A549 (cell line): ENCODE measurements at regions not wholly inside any gene's neighbourhood (a gene's known extent, or its start where the extent isn't known, plus 50 kb on each side); places are given as distances from the start of the nearest gene placed in this dataset.

ENCODE experiments used
- ATAC-seq, 2 experiments: fragments of 200-7000 bp in 1 of 2; fragments of >200 bp in 1 of 2; cut with Nextera tagmentation in 1 of 2; cut with Tn5 transposase in 1 of 2; 3 replicates each; pipeline versions ENCODE4 v1.8.0 to v1.9.1; 2018 to 2020; ENCODE audit warnings: mild to moderate bottlenecking in 1 of 2, moderate library complexity in 1 of 2
- CTCF ChIA-PET: fragments of 300-600 bp; sonication (Branson Sonifier 250); formaldehyde crosslinking; extraction: SDS; loops from one replicate; lab custom pipeline; 2021; ENCODE audit warnings: antibody characterized with exemption, inconsistent platforms; lab: Yijun Ruan, JAX
- POLR2A ChIA-PET: fragments of 350-600 bp; formaldehyde crosslinking; extraction: SDS; loops from one replicate; lab custom pipeline; 2021; ENCODE audit warnings: antibody characterized with exemption, inconsistent platforms; lab: Yijun Ruan, JAX
- DNase-seq, 2 experiments: peaks; one replicate each; pipeline versions ENCODE4 v3.0.0 to v3.0.0-alpha.2; 2011 to 2016; ENCODE audit warnings: low read depth in 1 of 2, low spot score in 1 of 2
- FAIRE-seq: peaks from 2 replicates; lab custom pipeline; 2011; peaks lifted over from hg19 to GRCh38; lab: Jason Lieb, UNC
- H3K27ac ChIP-seq, 2 experiments: fragments of >200 bp; sonication (Bioruptor Twin); formaldehyde crosslinking; 3 replicates each; pipeline ENCODE4 v1.5.1; 2016 to 2017
- H3K4me1 ChIP-seq: fragments of >200 bp; sonication (Bioruptor Twin); formaldehyde crosslinking; 3 replicates; pipeline ENCODE4 v1.6.1; 2016
- H3K4me2 ChIP-seq: fragments of >200 bp; sonication (Bioruptor Twin); formaldehyde crosslinking; 3 replicates; pipeline ENCODE4 v1.6.1; 2016
- H3K4me3 ChIP-seq: fragments of >200 bp; sonication (Bioruptor Twin); formaldehyde crosslinking; 3 replicates; pipeline ENCODE4 v1.5.1; 2016
- H3K9me3 ChIP-seq: fragments of >200 bp; sonication (Bioruptor Twin); formaldehyde crosslinking; 3 replicates; pipeline ENCODE4 v1.6.1; 2016
- BHLHE40 ChIP-seq: IDR thresholded peaks from 2 replicates; pipeline ENCODE4 v1.6.1; 2012; ENCODE audit warnings: low read depth, low read length, inconsistent platforms
- CBX2 ChIP-seq: fragments of 200-600 bp; sonication (generic); IDR thresholded peaks from 2 replicates; pipeline ENCODE4 v1.6.1; 2016; ENCODE audit warnings: low read depth, mild to moderate bottlenecking, borderline replicate concordance
- CEBPB ChIP-seq, 2 experiments: fragments of >200 bp in 1 of 2; sonication (Bioruptor Twin) in 1 of 2; formaldehyde crosslinking in 1 of 2; IDR thresholded peaks; 2 replicates each; pipeline ENCODE4 v1.6.1; 2012 to 2016
- EHF ChIP-seq: fragments of 250-450 bp; sonication (Bioruptor Pico); IDR thresholded peaks from 2 replicates; pipeline ENCODE4 v1.5.0; 2020; ENCODE audit warnings: mild to moderate bottlenecking
- EP300 ChIP-seq, 2 experiments: fragments of >200 bp; sonication (Bioruptor Twin); formaldehyde crosslinking; IDR thresholded peaks; 2 replicates in 1 of 2; 3 replicates in 1 of 2; pipeline ENCODE4 v1.6.1; 2016 to 2017
- FOXS1 ChIP-seq: fragments of 250-450 bp; sonication (Bioruptor Pico); IDR thresholded peaks from 2 replicates; pipeline ENCODE4 v1.5.0; 2020; ENCODE audit warnings: mild to moderate bottlenecking, moderate library complexity
- HDAC2 ChIP-seq: fragments of 200-600 bp; sonication (generic); IDR thresholded peaks from 2 replicates; pipeline ENCODE4 v1.6.1; 2016
- HEYL ChIP-seq: fragments of 250-450 bp; sonication (Bioruptor Pico); IDR thresholded peaks from 2 replicates; pipeline ENCODE4 v1.8.0; 2021; ENCODE audit warnings: mild to moderate bottlenecking, moderate library complexity
- HOXA7 ChIP-seq: fragments of 250-450 bp; sonication (Bioruptor Pico); IDR thresholded peaks from 2 replicates; pipeline ENCODE4 v1.5.0; 2020; ENCODE audit warnings: mild to moderate bottlenecking, moderate library complexity
- HOXB13 ChIP-seq: fragments of 250-450 bp; sonication (Bioruptor Pico); IDR thresholded peaks from 2 replicates; pipeline ENCODE4 v1.5.0; 2020; ENCODE audit warnings: low read depth, mild to moderate bottlenecking, moderate library complexity
- JUNB ChIP-seq: fragments of >200 bp; sonication (Bioruptor Twin); formaldehyde crosslinking; IDR thresholded peaks from 2 replicates; pipeline ENCODE4 v1.6.1; 2016
- KDM1A ChIP-seq: fragments of 200-600 bp; sonication (generic); IDR thresholded peaks from 2 replicates; pipeline ENCODE4 v1.6.1; 2016; ENCODE audit warnings: low read depth, mild to moderate bottlenecking
- KDM5A ChIP-seq: fragments of 200-600 bp; sonication (generic); IDR thresholded peaks from 2 replicates; pipeline ENCODE4 v1.6.1; 2016; ENCODE audit warnings: antibody characterized with exemption, mild to moderate bottlenecking
- RCOR1 ChIP-seq: fragments of 150-350 bp; IDR thresholded peaks from 2 replicates; pipeline ENCODE4 v1.6.1; 2014; ENCODE audit warnings: antibody characterized with exemption, low read length, low read depth
- RFX5 ChIP-seq: fragments of 450-650 bp; IDR thresholded peaks from 2 replicates; pipeline ENCODE4 v1.7.1; 2014; ENCODE audit warnings: antibody characterized with exemption, mild to moderate bottlenecking, moderate library complexity
- SREBF2 ChIP-seq: fragments of 450-650 bp; IDR thresholded peaks from 2 replicates; pipeline ENCODE4 v1.6.1; 2014; ENCODE audit warnings: mild to moderate bottlenecking, moderate library complexity
- TFCP2L1 ChIP-seq: fragments of 250-450 bp; sonication (Bioruptor Pico); IDR thresholded peaks from 2 replicates; pipeline ENCODE4 v1.5.0; 2021; ENCODE audit warnings: mild to moderate bottlenecking
- ZNF302 ChIP-seq: fragments of 250-450 bp; sonication (Bioruptor Pico); IDR thresholded peaks from 2 replicates; pipeline ENCODE4 v1.9.0; 2021; ENCODE audit warnings: inconsistent platforms, mild to moderate bottlenecking, moderate library complexity
- WGBS: methylation state at CpG from one replicate; pipeline ENCODE4 v1.1.6; 2017; ENCODE audit errors: missing lambda C conversion rate; 5-methylcytosine and 5-hydroxymethylcytosine counted together
- TF ChIP-seq, protein P1 (sequence below): fragments of >200 bp; sonication (Bioruptor Twin); formaldehyde crosslinking; IDR thresholded peaks from 3 replicates; pipeline ENCODE4 v1.6.1; 2016
- TF ChIP-seq, protein P2 (sequence below): IDR thresholded peaks from 2 replicates; pipeline ENCODE4 v1.6.1; 2012
- TF ChIP-seq, protein P3 (sequence below): fragments of 150-350 bp; IDR thresholded peaks from 2 replicates; pipeline ENCODE4 v1.6.1; 2014; ENCODE audit warnings: low read depth, mild to moderate bottlenecking, low read length
- TF ChIP-seq, protein P4 (sequence below): fragments of 450-650 bp; IDR thresholded peaks from 2 replicates; pipeline ENCODE4 v1.6.1; 2014; ENCODE audit warnings: antibody characterized with exemption

DNA sequence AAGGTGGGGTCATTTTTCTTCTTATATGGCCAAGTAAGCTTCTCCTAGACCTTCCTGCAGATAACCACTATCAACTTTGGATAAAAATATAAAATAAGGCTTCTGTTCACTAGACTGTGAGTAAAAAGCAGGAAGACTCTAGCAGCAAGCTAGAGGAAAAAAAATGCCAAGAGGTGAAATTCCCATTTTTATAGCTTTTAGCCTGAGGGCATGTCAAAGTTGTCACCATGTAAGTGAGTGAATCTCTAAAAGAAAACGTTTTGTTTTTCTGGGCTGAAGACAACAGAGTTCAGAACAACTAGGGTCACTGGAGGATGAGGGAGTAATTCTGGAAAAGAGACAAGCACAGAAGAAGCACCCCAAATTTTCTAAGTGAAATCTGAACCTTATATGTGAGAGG is 143.9 kb upstream of the DIO3 start:
- CTCF ChIA-PET = no interaction called here
- TF ChIP-seq EP300 (IDR thresholded peaks at IDR 0.05) = no peak
- TF ChIP-seq BHLHE40 = no peak
- no peak for TF ChIP-seq ZNF302
- no peak for TF ChIP-seq CEBPB (IDR thresholded peaks at IDR 0.05)
- TF ChIP-seq HEYL (CRISPR knock-in tag) = no peak
- TF ChIP-seq, protein P1, sequence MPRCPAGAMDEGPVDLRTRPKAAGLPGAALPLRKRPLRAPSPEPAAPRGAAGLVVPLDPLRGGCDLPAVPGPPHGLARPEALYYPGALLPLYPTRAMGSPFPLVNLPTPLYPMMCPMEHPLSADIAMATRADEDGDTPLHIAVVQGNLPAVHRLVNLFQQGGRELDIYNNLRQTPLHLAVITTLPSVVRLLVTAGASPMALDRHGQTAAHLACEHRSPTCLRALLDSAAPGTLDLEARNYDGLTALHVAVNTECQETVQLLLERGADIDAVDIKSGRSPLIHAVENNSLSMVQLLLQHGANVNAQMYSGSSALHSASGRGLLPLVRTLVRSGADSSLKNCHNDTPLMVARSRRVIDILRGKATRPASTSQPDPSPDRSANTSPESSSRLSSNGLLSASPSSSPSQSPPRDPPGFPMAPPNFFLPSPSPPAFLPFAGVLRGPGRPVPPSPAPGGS = no peak
- FAIRE-seq (no peak), DNase-seq (no peak), ATAC-seq (no peak)
- POLR2A ChIA-PET = no interaction called here
- Histone ChIP-seq H3K4me3 (no peak overlapping the region), H3K4me1 (peaks cover 9% of the 10 kb centered on the region), H3K9me3 (peaks cover 14% of the 10 kb centered on the region; the same call in 1 of the 3 replicates), H3K27ac (no peak overlapping the region), H3K4me2 (no peak overlapping the region)
- WGBS = 0% methylated on average over 1 of the region's 1 CpG

DNA sequence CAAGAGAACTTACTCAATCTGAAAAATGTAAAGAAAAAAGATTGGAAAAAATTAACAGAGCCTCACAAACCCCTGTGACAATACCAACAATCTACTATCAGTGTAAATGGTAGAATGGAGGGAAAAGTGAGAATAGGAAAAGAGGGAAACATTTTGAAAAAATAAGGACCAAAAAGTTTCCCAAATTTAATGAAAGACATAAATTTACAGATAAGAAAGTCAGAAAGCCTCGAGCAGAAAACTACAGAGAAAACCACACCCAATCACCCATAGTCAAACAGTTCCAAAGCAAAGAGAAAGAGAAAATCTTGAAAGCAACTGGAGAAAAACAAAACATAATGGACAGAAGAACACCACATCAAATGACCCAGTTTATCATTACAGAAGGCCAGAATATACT is 142.7 kb upstream of the DIO3 start:
- Histone ChIP-seq H3K9me3 (peaks cover 14% of the 10 kb centered on the region; the same call in 1 of the 3 replicates), H3K27ac (no peak overlapping the region), H3K4me3 (no peak overlapping the region), H3K4me1 (no peaks in the 10 kb centered on the region), H3K4me2 (no peak overlapping the region)
- ChIA-PET CTCF (no interaction called here), POLR2A (no interaction called here)
- TF ChIP-seq TFCP2L1 (no peak), HDAC2 (no peak), RCOR1 (no peak), FOXS1 (CRISPR knock-in tag) (no peak), JUNB (no peak), EHF (no peak)
- TF ChIP-seq, protein P2, sequence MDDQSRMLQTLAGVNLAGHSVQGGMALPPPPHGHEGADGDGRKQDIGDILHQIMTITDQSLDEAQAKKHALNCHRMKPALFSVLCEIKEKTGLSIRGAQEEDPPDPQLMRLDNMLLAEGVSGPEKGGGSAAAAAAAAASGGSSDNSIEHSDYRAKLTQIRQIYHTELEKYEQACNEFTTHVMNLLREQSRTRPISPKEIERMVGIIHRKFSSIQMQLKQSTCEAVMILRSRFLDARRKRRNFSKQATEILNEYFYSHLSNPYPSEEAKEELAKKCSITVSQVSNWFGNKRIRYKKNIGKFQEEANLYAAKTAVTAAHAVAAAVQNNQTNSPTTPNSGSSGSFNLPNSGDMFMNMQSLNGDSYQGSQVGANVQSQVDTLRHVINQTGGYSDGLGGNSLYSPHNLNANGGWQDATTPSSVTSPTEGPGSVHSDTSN = no peak
- FAIRE-seq = no peak
- DNase-seq = no peak
- WGBS = 19% methylated on average over 1 of the region's 1 CpG
- no peak for ATAC-seq

DNA sequence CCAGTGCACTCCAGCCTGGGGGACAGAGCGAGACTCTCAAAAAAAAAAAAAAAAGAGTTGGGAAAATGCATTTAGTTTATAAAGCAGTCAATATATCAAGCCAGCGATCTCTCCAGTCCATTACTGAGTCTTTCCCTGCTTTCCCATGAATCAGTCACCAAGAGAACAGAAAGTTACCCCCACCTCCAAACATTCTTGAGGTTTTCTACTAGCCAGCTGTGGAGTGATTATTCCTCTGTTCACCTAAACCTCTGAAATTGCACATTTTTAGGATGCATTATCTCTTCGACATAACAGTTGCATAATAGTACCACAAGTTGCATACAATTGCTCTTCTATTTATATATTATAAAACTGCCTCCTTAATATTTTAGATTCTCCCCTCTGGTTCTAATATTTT is 134.8 kb upstream of the DIO3 start:
- ATAC-seq (no peak), DNase-seq (no peak), FAIRE-seq (no peak)
- H3K27ac ChIP-seq = no peak overlapping the region
- POLR2A ChIA-PET = no interaction called here
- 0 out of 3 replicates have a peak, but pooled peaks cover 3% of the 10 kb centered on the region for H3K9me3 ChIP-seq
- CTCF ChIA-PET = no interaction called here
- no peak overlapping the region for H3K4me3 ChIP-seq
- WGBS = 71% methylated on average over 3 of the region's 3 CpGs
- H3K4me1 ChIP-seq = no peaks in the 10 kb centered on the region
- no peak for TF ChIP-seq KDM5A
- TF ChIP-seq, protein P2 = no peak
- TF ChIP-seq CBX2 = no peak
- TF ChIP-seq CEBPB (IDR thresholded peaks at IDR 0.05) = no peak
- TF ChIP-seq, protein P3, sequence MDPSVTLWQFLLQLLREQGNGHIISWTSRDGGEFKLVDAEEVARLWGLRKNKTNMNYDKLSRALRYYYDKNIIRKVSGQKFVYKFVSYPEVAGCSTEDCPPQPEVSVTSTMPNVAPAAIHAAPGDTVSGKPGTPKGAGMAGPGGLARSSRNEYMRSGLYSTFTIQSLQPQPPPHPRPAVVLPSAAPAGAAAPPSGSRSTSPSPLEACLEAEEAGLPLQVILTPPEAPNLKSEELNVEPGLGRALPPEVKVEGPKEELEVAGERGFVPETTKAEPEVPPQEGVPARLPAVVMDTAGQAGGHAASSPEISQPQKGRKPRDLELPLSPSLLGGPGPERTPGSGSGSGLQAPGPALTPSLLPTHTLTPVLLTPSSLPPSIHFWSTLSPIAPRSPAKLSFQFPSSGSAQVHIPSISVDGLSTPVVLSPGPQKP = no peak
- TF ChIP-seq HOXA7 (CRISPR knock-in tag) = no peak
- TF ChIP-seq EP300 (IDR thresholded peaks at IDR 0.05) = no peak
- no peak for TF ChIP-seq HOXB13 (CRISPR knock-in tag)
- TF ChIP-seq RFX5 = no peak
- no peak for TF ChIP-seq SREBF2
- TF ChIP-seq, protein P4, sequence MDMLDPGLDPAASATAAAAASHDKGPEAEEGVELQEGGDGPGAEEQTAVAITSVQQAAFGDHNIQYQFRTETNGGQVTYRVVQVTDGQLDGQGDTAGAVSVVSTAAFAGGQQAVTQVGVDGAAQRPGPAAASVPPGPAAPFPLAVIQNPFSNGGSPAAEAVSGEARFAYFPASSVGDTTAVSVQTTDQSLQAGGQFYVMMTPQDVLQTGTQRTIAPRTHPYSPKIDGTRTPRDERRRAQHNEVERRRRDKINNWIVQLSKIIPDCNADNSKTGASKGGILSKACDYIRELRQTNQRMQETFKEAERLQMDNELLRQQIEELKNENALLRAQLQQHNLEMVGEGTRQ = no peak
- no peak for TF ChIP-seq KDM1A
- no peak overlapping the region for H3K4me2 ChIP-seq
